Skin epidermis (tissue), 12 donors: ENCODE measurements at regions not wholly inside any gene's neighbourhood (a gene's known extent, or its start where the extent isn't known, plus 50 kb on each side); places are given as distances from the start of the nearest gene placed in this dataset.

ENCODE experiments used
- H3K27ac ChIP-seq, 21 experiments: fragments of 200-600 bp; sonication (generic) in 11 of 21; one replicate each; pipeline ENCODE4 v1.5.0; 2020; ENCODE audit warnings: mild to moderate bottlenecking in 3 of 21, inconsistent platforms in 2 of 21, moderate library complexity in 2 of 21
- H3K4me3 ChIP-seq, 7 experiments: fragments of 200-600 bp; sonication (generic) in 2 of 7; one replicate each; pipeline ENCODE4 v1.5.0; 2020; ENCODE audit warnings: inconsistent platforms in 2 of 7, mild to moderate bottlenecking in 2 of 7, moderate library complexity in 1 of 7

- Histone ChIP-seq H3K27ac (no peak overlapping the region), H3K4me3 (no peak overlapping the region)
Observed at GRCh38 chr13:107130566-107130965, 562.6 kb upstream of the ARGLU1 start.

- H3K27ac ChIP-seq = no peak overlapping the region
- no peak overlapping the region for H3K4me3 ChIP-seq
Observed at GRCh38 chr13:107124730-107125129, 556.8 kb upstream of the ARGLU1 start.

- H3K4me3 ChIP-seq = no peak overlapping the region
- H3K27ac ChIP-seq = no peak overlapping the region
Observed at GRCh38 chr13:107124129-107124718, 556.3 kb upstream of the ARGLU1 start.

DNA sequence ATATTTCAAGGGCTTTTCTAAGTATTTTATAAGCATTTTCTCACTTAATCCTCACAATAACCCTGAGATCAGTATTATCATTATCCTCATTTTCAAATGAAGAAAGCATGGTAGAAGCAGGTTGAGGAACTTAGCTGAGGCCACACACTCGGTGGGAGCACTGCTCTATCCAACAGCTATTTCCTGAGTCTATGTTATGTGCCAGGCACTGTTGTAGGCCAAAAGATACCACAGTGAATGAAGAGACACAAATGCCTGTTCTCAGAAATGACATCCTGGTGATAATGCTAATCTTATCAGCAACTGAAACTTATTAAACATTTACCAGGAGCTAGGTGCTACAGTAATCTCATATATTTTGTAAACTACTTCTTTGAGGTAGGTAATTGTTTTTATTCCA is 553.9 kb upstream of the ARGLU1 start:
- Histone ChIP-seq H3K4me3 (no peak overlapping the region), H3K27ac (no peak overlapping the region)

GRCh38 chr13:107119989-107120881 is 552.3 kb upstream of the ARGLU1 start:
- H3K27ac ChIP-seq = no peak overlapping the region
- no peak overlapping the region for H3K4me3 ChIP-seq

DNA sequence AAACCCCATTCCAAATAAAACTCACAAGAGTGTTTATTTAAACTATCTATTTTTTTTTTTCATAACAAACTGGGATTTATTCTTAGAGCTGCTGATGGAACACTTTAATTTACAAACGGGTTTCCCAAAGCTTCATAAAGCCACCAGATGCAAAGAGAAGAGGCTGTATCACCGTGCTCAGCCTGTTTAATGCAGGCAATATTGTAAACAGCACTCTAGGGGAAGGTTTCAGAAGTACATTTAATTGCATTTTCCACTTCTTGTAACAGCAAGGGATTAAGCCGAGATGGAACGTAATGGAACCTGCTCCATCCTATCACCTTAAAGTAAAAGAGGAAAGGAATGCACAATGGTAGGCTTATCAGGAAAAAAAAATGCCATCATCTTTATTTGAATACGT is 550.6 kb upstream of the ARGLU1 start:
- no peak overlapping the region for H3K27ac ChIP-seq
- H3K4me3 ChIP-seq = no peak overlapping the region

- no peak overlapping the region for H3K4me3 ChIP-seq
- no peak overlapping the region for H3K27ac ChIP-seq
Observed at GRCh38 chr13:107117327-107118012, 549.5 kb upstream of the ARGLU1 start.

DNA sequence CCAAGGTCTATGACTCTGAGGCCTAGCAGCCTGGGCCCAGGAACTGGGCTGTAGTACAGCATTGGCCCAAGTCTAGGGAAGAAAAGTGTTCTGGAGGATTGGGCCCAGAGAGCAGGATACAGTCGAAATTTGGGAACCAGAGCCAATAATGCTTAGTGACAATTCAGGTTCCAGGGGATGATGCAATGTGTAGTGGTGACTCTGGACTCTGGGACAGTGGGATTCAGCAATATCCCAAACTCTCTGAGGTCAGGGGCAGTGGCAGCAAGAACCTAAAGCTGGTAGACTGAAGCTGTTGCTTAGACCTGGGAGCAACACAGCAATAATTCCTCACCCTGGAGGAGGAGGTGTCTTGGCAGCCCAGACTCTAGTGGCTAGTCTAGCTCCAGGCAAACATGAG is 545.5 kb upstream of the ARGLU1 start:
- H3K4me3 ChIP-seq = no peak overlapping the region
- H3K27ac ChIP-seq = no peak overlapping the region

- Histone ChIP-seq H3K4me3 (no peak overlapping the region), H3K27ac (no peak overlapping the region)
Observed at GRCh38 chr13:107111248-107111647, 543.3 kb upstream of the ARGLU1 start.

DNA sequence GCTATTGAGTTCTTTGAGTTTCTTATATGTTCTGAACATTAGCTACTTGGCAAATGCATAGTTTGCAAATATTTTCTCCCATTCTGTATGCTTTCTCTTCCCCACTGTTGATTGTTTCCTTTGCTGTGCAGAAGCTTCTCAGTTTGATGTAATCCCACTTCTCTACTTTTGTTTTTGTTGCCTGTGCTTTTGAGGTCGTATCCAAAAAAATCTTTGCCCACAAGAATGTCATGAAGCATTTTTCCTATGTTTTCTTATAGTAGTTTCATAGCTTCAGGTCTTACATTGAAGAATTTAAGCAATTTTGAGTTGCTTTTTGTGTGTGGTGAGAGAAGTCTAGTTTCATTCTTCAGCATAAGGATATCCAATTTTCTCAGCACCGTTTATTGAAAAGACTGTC is 536.7 kb upstream of the ARGLU1 start:
- Histone ChIP-seq H3K4me3 (no peak overlapping the region), H3K27ac (no peak overlapping the region)

DNA sequence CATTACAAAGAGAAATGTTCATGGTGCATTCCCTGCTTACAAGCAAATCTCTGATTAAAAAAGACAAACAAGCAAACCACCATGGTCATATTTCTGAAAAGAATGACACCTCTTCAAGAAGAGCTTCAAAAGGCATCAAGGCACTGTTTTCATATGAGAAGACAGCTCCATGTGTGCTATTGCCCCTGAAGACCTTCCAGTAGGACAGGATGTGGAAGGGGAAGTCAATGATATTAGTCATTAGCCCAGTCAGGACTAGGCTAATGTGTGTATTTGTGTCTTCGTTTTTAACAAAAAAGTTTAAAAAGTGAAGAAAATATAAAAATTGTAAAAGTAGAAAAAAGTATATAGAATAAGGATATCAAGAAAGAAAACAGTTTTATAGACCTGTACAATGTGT is 534.7 kb upstream of the ARGLU1 start:
- H3K4me3 ChIP-seq = no peak overlapping the region
- H3K27ac ChIP-seq = no peak overlapping the region

DNA sequence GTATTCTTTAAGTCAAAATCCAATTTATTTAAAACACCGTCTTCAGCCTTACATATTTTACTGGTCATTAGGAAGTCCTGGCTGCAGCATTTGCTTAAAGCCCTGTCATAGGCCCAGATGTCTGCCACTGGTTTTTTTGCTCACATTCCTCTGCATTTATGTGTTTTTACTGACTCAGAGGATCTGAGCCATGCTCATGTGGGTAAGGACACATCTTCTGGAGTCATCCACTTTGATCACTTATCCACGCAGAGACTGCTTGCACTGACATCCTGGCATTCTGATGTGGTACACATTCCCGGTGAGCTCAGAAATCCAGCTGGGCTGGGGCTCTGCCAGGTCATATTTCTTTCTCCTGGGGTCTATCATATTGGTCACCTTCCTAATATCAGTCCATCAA is 531.7 kb upstream of the ARGLU1 start:
- Histone ChIP-seq H3K4me3 (no peak overlapping the region), H3K27ac (no peak overlapping the region)

- no peak overlapping the region for H3K27ac ChIP-seq
Observed at GRCh38 chr13:107097916-107098315, 530.0 kb upstream of the ARGLU1 start.

DNA sequence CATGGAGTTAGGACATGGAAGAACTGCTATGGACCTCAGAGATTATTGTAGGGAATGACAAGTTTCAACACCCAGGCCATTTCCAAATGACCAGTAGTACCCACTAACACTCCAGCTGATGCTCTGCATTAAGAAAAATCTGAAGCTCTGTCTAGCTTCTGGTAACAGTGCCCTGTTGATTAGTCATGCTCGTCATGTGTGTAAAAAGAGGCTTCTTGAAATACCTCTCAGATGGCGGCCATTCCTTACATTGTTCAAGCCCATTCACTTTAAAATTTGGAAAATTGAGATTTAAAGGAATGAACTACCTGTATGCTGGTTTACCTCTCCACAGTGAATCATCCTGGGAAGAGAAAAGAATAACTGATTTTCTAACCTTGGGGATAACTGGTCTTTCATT is 527.9 kb upstream of the ARGLU1 start:
- H3K27ac ChIP-seq = no peak overlapping the region
- H3K4me3 ChIP-seq = no peak overlapping the region

More at GRCh38 chr13:107097916-107098315, 530.0 kb upstream of the ARGLU1 start:
- H3K4me3 ChIP-seq = no peak overlapping the region

DNA sequence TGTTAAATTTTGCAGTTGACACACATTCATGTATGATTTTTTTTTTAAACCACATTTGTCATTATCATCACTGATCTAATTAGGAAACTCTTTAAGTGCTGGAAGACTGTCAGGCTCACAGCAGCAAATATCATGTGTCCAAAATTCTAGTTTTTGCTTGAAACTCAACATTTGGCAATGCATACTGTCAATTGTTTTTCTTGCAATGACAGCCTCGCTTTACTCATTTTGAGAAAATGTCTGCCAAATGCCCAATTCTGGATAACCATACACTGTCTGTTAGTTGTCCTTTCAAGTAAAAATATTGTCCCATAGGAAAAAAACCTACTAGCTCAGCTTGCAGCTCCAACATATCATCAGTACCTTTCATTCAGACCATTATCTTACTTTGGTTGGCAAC is 523.9 kb upstream of the ARGLU1 start:
- no peak overlapping the region for H3K27ac ChIP-seq
- no peak overlapping the region for H3K4me3 ChIP-seq

GRCh38 chr13:107091428-107091827 is 523.5 kb upstream of the ARGLU1 start:
- no peak overlapping the region for H3K27ac ChIP-seq
- H3K4me3 ChIP-seq = no peak overlapping the region

- Histone ChIP-seq H3K27ac (no peak overlapping the region), H3K4me3 (no peak overlapping the region)
Observed at GRCh38 chr13:107088061-107088460, 520.1 kb upstream of the ARGLU1 start.

- H3K27ac ChIP-seq = no peak overlapping the region
- no peak overlapping the region for H3K4me3 ChIP-seq
Observed at GRCh38 chr13:107079423-107080049, 511.6 kb upstream of the ARGLU1 start.

- Histone ChIP-seq H3K4me3 (no peak overlapping the region), H3K27ac (no peak overlapping the region)
Observed at GRCh38 chr13:107078229-107078765, 510.4 kb upstream of the ARGLU1 start.

DNA sequence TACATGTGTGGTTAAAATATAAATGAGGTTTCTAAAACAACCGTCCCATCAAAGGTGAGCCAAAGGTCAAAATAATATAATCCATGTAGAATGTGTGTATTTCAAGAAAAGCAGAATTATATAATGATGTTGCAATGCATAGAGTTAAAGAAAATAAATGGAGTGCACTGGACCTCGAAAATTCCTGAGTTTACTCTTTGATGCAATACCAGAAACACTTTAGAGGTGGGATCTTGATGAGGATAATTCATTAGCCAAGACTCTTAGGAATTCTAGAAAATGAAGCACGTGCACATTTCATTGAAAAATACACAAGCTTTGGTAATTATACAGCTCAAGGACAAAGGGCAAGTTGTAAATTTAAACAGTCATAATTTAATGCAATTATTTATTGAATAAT is 508.9 kb upstream of the ARGLU1 start:
- no peak overlapping the region for H3K4me3 ChIP-seq
- no peak overlapping the region for H3K27ac ChIP-seq
